Dedifferentiated amniotic fluid mesenchymal stem cell (primary cell): ENCODE measurements at regions not wholly inside any gene's neighbourhood (a gene's known extent, or its start where the extent isn't known, plus 50 kb on each side); places are given as distances from the start of the nearest gene placed in this dataset.

ENCODE experiments used
- DNase-seq: peaks from one replicate; pipeline ENCODE4 v3.0.0-alpha.2; 2016; ENCODE audit errors: extremely low spot score

DNA sequence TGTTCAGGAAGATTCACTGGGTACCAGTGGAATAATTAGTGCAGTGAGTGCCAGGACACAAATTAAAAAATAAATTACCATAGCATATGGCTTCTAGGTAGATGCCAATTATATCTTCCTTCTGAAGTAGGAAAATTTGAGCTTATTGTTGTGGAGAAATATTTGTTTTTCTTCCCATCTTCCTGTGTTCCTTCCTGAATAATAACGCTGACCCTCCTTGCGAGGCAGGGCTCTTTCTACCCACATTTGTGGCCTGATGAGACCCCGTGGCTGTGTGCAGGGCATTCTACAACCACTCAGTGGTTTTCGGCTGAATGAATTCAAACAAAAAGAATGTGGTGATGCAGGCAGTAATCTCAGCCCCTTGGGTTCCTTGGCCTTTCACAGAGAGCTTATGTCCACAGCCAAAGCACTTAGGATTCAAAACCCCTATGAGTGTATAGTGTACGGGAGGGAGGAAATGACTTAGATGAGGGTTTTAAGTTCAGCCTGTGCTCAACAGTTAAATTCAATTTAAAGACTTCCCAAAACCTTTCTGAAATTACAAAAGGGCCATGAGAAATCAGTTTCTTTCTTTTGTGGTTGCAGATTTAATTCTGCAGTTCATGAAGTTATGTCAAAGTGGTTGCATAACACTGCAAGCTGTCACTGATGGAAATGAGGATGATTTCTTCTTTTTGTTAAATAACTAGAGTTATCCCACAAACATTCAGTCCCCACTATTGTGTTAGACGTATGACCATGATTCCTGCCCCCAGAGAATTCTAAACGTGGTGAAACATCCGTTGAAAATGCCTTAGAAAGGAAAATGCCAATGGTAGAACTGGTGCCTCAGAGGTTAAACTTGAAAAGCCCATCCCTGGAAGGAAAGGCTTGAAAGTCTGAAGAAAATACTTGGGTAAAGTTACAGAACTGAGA lies 255.3 kb downstream of the FZD1 start:
- DNase-seq: no peak

DNA sequence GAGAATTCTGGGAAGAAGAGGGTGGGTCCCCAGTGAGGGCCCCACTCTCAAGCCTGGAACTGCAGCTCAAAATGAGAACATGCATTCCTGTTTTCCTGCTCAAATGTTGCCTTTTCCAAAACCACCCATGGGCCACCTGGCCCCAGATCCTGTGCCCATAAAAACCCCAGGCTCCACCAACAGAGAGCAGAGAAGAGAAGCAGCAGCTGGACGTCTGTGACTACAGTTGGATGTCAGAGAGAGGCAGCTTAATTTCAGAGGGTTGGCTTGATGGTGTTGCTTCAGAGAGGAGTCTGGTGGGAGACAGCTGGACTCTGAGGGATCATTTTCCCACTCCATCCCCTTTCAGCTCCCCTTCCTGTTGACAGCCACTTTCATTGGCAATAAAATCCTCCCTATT lies 256.4 kb downstream of the FZD1 start:
- no peak for DNase-seq

DNA sequence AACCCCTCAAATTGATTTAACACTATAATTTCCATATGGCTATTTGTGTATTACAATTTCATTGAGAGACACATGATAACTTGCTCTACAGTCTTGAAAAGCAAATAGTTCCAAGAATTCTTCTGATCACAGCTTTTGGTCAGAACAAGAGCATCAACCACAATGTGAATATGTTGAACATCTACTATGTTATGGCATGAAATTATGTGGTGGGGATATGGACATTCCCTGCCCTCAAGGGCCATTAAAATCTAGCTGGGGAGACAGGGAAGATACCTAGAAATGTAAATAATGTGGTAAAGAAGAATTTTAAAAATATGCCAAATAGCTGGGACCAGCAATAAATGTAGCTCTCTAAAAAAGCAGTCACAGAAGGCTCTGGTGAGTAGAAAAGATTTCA lies 262.2 kb downstream of the FZD1 start:
- DNase-seq: no peak

DNA sequence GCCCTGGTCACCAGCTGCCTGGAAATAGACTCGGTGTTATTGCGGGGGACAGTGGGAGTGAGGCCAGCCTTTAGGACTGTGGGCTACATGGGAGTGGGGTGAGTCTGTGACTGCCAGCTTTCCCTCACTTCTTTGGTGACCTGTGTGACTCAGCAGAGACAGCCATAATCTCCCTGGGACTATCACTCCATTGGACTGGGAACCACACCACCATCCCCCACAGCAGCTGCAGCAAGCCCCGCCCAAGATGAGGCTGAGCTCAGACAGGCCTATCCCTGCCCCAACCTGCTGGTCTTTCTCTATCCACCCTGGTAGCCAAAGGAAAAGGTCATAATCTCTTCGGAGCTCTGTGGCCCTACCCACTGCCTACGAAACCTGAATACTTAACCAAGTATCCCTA lies 263.2 kb downstream of the FZD1 start:
- no peak for DNase-seq

DNA sequence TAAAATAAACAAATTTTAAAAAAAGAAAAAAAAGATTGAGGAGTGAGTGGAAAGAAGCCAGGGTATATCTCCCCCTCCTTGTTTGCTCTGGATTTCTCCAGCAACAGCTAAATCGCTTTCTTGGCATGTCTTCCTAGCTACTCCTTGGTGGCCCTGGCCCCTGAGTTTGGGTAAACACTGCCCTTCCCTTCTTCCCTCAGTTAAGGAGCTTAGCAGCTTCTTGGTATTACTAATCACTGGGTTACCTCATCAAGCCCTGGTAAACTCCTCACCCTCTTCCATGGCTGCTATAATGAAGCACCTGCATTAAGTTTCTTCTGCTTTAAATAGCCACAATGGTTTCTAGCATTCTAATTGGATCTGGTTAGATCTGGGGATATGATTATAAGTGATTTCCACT lies 269.8 kb downstream of the FZD1 start:
- no peak for DNase-seq

DNA sequence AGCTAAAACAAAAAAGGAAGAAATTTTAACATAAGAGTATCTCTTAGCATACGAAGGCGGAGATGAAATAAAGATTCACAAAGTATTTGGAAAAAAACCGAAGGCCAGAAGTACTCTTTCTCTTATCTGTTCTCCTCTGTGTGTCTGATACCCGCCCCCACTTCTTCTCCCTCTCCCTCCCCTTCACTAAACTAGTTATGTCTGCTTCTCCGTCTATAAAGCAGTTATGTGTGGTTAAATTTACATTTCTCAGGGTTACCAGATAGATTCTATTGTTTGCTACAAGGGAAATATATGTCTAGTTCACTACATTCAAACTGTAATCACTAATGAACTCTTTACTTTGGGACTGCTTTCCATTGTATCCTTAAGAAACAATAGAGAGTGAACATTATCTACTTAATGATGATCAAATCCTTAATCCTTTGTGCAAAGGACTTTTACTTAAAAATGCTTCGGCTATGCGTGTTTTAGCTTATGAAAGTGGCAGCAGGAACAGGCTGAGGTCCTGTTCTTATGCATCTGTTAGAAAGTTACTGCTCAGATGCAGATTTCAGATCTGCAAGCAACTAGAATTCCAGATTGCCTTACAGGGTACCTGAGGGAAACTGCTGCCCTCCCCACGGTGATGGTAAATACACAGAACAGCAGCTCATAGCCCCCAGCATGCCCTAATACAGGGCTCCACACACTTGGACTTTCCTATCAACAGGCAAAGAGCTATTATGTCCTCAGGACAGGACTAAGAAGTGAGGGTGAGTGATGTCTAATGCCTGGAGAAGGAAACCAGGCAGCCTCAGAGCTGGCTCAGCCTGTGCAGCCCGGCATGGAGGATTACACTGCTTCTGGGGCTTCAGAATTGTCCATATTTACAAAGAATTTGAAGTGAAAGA lies 273.3 kb downstream of the FZD1 start:
- DNase-seq: no peak

DNA sequence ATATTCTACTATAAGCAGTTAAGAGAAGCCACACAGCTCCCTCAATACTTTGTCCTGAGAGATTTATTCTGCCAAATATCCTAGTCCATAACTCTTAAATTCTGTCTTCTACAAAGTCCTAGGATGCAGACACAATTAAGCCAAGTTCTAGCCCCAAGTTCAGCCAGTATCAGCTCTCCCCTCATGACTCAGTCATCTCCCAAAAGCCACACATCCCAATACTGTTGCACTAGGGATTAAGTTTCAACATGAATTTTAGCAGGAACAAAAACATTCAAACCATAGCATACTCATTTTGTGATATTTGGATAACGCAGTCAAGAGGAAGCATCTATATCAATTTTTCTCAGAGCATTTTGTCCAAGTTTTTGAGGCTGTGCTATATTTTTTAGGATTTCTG lies 277.4 kb downstream of the FZD1 start:
- no peak for DNase-seq

DNA sequence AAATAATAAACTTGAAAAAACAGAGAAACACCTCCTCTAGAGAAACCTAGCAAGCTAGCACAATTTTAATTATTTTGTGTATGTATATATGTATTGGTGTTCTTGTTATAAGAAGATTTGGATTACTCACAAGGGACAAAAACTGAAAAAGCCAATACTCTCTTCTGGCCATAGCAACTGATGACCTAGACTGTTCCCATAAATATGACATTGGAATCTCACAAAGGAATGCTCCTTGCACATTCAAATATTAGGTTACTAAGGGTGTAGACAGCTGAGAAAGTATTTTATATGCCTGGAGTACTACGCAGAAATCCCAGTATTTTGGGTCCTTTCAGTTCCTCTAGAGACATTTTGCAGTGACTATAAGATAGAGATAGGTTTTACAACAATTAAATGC lies 279.4 kb downstream of the FZD1 start:
- no peak for DNase-seq

DNA sequence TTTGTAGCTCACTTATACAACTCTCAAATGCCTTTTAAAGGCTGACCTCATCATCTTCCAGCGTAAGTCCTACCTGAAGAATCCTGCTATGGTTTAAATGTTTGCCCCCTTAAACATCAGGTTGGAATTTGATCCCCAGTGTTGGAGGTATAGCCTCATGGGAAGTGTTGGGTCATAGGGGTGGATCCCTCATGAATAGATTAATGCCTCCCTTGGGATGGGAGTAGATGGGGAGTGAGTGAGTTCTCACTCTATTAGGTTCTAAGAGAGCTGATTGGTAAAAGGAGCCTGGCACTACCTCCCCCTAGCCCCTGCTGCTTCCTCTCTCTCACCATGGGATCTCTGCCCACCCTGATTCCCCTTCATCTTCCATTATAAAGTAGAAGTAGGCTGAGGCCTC lies 285.6 kb downstream of the FZD1 start:
- DNase-seq: no peak

DNA sequence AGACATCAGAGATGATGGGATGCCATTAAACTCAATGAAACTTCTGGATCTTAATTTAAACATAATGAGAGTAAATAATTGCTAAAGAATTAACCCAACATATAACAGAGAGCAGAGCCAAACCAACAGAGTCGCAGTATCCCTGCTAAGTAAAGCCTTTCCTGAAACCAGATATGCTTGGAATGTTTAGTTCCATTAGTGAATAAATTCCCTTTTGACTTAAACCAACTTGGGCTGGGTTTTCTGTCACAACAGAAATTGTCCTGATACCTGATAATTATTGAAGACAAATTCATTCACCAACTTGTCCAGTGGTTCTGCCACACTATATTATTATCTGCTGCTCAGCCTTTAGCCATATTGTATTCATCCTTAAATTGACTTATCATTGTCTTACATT lies 286.7 kb downstream of the FZD1 start:
- DNase-seq: no peak

DNA sequence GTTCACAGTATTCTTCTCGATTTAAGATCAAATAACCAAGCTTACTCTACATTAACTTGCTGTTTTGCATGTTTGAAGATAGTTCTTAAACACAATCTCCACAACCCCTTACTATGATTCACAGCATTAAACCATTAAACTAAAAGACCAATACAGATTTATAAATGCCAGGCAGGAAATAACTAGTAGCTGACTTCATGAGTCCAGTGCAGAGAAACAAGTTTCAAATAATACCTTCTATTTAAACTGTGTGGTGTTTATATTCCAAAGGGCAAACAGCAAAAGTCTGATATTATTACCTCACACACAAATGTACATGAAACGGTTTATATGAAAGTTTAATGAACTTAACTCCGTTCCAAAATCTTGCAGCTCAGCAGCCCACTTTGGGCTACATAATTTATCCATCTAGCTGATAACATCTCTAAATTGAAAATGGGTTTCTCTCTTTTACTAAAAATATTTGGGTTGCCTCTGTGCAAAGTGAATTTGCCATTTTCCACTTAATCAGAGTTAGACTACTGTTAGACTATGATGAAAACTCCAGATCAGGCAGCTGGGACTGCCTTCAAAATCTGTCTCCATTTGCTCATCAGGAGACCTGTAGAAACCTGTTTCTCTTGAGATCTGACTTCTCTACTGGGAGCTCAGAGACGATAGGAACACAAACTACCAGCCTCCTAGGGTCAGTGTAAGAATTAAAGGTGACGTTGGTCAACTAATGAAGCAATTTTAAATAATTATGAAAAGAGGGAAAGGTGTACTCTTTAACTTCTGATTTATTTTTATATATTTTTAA lies 287.3 kb downstream of the FZD1 start:
- DNase-seq: no peak

DNA sequence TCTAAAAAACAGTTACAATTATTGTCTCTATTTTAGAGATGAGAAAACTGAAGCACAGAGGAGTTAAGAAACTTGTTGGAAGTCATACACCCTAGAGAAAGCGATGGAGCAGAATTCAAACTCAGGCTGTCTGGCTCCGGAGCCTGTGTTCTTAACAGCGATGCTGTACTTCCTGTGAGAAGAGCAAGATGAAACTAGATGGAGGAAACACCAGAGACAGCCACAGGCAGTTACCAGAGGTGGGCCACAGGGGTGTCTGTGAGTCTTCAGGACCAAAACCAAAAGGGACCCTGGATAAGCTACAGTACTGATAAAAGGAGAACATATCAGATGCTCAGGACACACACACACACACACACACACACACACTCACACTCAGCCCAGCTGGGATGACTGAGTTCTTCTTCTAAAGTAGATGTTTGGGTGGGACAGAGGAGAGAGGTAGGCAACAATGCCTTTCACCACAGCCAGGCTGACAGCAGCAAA lies 289.2 kb downstream of the FZD1 start:
- DNase-seq: no peak

DNA sequence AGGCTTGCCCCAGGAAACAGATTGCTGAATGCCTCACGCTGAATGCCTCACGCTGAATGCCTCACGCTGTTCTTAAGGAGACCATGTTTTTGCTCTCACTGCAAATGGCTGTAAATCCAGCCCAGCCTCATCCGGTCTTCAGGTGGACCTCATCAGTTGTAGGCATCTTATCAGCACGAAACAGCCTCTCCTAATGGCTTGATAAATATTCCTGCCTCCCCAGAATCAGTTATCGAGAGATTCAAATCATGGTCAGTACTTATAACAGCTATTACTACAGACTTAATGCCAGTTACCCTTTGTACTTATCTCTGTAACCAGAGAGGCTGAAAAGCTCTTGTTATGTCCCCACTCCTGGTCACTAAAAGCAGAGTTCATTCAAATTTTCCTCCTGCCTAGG lies 290.6 kb downstream of the FZD1 start:
- DNase-seq: no peak

DNA sequence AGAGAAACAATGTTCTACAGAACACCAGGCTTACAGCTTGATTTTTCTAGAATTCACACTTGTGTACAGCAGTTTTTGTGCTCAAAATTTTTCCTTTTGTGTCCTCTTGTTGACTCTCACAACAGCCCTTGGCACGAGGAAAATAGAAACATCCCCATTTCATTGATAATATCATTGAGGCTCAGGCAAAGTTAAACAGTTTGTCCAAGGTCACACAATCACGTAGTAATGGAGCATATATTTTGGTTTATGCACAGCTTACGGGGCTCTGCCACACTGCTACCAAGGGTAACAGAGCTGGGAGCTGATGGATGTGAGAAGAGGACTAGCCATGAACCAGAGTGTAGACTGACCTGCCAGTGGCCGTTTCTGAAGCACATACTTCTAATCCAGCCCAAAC lies 292.0 kb downstream of the FZD1 start:
- DNase-seq: no peak

DNA sequence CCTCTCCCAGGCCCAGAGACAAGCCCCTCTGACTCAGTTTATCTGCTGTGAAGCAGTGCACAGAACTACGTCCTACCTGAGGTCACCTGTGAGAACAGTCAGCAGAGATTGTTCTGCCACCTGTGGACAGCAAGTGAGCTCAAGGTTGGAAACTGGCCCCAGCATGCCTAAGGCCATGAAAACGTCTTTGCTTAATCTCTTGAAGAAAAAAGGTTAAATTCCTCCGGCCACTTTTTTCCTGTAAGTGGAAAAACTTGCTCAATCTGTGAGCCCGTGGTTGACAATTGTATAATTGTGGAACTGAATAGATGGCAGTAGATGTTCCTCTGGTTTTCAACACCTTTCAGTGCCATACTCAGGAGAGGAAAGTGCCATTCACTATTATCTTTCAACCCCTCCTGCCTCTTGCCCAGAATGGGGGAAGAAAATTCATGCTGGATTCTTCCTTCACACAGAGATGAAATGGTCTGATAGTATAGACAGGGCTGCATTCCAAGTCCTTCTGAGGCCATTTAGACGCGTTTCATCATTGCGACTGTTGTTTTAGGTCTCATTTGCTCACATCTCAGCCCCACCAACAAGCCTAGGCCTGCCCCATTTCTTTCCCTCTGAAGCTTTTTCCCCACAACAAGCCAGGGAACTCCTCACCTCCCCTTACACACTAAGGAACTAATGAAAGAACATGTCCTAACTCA lies 292.9 kb downstream of the FZD1 start:
- no peak for DNase-seq

DNA sequence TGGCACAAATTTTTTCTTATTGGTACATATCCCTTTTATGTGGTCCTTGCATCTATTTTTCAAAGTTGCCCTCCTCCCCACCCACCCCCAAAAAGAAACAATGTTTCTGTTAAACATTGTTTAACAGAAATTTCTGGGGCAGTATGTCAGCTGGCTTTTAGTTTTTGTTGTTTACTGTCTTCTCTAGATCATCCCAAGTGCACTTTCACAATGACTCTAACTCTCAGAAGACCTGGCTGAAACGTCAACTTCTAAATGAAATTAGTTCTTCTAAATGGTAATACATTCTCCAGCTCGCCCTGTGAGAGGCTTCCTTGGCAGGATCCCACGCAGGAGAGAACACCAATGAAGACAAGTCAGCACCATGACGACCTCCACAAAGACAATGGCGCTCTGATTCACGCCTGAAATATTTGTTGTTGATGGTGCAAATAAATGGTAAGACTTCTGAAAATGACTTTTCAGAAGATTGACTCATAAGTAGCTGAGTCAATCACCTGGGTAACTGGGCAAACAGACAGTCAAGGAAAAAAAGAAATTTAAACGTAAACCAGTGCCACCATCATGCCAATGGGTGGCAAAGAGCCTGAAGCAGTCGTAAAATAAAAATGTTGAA lies 293.7 kb downstream of the FZD1 start:
- DNase-seq: no peak

DNA sequence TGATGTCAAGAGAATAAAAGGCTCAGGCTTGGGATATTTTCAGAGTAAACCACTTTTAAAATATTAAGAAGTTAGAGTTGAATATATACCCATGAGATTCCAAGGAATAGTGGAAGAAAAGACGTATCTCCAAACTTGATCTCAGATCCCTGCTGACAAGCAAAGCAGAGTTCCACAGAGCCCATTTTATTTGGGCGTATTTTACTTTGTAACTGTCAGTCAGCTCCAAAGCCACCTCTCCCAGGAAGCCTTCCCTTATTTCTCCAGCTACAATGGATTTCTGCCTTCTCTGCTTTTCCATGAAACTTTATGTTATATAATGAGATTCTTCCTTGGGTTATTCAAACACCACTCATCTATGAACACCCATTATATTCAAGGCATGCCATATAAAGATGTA lies 295.7 kb downstream of the FZD1 start:
- DNase-seq: no peak

DNA sequence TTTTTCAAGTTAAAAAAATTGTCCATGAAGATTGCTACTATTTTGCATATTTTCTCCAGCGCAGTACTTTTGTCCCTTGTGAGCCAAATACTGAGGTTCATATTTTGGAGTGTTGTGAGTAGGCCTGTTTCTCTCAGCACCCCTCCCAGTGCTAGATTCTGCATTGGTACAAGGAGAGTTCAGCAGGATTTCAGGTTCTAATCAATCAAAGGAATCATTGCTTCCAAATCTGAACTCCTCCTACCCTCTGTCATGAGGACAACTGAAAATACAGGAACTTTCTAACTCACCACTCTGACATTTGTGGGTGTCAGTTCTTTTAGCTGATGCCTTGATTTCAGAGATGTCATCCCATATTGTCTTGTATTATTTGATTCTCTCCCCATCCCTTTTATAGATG lies 299.9 kb downstream of the FZD1 start:
- DNase-seq: no peak

DNA sequence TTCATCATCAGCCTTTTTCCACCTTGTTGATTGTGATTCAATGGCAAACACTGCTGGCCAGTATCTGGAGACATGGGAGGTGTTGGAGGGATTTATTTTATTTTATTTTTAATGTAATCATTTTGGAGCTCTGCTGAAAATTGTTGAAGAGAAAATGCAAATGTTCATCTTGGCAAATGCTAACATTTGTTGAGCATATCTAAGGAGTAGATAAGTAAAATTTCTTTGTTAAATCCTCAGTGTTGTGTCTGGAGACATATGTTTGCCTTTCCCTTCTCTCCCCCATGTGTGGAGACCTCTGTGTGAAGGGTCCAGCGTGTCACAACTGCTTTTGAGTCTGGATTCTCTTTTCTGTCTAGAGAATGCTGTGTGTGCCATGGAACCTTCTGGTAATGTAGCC lies 300.3 kb downstream of the FZD1 start:
- no peak for DNase-seq

DNA sequence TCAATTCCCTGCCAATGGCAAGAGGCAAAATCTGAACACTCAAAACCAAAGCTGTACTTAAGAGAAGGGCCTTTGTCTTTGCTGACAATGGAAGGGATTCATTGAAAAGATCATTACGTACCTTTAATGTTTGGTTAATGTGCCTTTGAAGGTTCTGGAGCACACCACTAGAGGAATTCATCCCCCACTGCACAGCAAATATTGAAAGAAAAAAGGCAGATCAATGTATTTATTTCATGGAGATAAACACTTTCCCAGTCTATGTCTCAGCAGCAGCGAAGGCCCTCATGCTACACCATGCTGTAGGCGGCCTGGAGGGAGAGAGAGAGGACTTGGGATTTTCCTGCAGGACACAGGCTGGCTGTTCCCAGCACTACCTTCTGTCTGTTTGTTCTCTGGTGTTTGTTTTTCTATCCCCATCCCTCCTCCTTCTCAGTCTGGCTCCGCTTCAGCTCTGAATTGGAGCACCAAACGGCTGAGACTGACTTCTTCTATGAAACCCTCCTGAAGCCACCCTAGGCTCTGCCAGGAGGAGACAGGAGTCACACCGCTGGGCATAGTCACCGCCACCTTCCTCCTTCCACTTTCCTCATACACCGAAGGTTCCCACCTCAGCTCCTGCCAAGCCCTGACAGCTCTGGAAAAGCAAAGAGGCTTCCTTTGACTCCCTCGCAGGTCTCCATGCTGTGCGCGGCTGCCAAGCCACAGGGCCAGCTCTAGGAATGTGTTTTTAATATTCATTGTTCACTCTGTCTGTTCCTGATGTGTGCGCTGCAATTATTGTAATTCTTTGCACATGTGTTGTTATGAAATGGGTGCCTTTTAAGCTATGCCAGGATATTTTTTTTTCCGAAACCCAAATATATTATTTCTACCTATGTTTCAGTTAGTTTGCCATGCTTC lies 301.5 kb downstream of the FZD1 start:
- no peak for DNase-seq
